Neural progenitor cell (in vitro differentiated cells): ENCODE measurements at regions not wholly inside any gene's neighbourhood (a gene's known extent, or its start where the extent isn't known, plus 50 kb on each side); places are given as distances from the start of the nearest gene placed in this dataset.

ENCODE experiments used
- DNase-seq: peaks from one replicate; pipeline ENCODE4 v3.0.0-alpha.2; 2016; ENCODE audit warnings: low spot score
- H2AFZ ChIP-seq: fragments of 200-600 bp; sonication (generic); replicated peaks from 2 replicates; pipeline ENCODE4 v1.6.1; 2016; ENCODE audit warnings: antibody characterized with exemption
- H3F3A ChIP-seq: fragments of 200-600 bp; sonication (generic); 2 replicates; pipeline ENCODE4 v1.6.1; 2016; ENCODE audit warnings: antibody characterized with exemption, low read depth
- H3K27ac ChIP-seq: fragments of 200-600 bp; sonication (generic); 2 replicates; pipeline ENCODE4 v1.5.1; 2016; ENCODE audit warnings: mild to moderate bottlenecking
- H3K27me3 ChIP-seq: fragments of 200-600 bp; sonication (generic); 2 replicates; pipeline ENCODE4 v1.6.1; 2016; ENCODE audit warnings: mild to moderate bottlenecking, moderate library complexity
- H3K36me3 ChIP-seq: fragments of 200-600 bp; sonication (generic); 2 replicates; pipeline ENCODE4 v1.5.1; 2016
- H3K4me1 ChIP-seq: fragments of 200-600 bp; sonication (generic); 2 replicates; pipeline ENCODE4 v1.6.1; 2016; ENCODE audit warnings: mixed run types
- H3K4me2 ChIP-seq: fragments of 200-600 bp; sonication (generic); 2 replicates; pipeline ENCODE4 v1.6.1; 2016
- H3K4me3 ChIP-seq: fragments of 200-600 bp; sonication (generic); 2 replicates; pipeline ENCODE4 v1.5.1; 2016
- H3K79me2 ChIP-seq: fragments of 200-600 bp; sonication (generic); 2 replicates; pipeline ENCODE4 v1.6.1; 2016; ENCODE audit warnings: low read depth
- H3K9ac ChIP-seq: fragments of 200-600 bp; sonication (generic); 2 replicates; pipeline ENCODE4 v1.6.1; 2016
- H3K9me3 ChIP-seq: fragments of 200-600 bp; sonication (generic); 2 replicates; pipeline ENCODE4 v1.5.1; 2016; ENCODE audit warnings: low read depth
- H4K20me1 ChIP-seq: fragments of 200-600 bp; sonication (generic); 2 replicates; pipeline ENCODE4 v1.6.1; 2016; ENCODE audit warnings: low read depth
- H3K27ac Mint-ChIP-seq: 3 replicates; pipeline ENCODE4 v1.8.0; 2021; ENCODE audit warnings: mixed read lengths
- H3K27me3 Mint-ChIP-seq: 2 replicates; pipeline ENCODE4 v1.8.0; 2022; ENCODE audit warnings: low read depth, mild to moderate bottlenecking, inconsistent platforms, moderate library complexity, mixed read lengths; ENCODE audit not compliant: insufficient read depth
- H3K36me3 Mint-ChIP-seq: 3 replicates; pipeline ENCODE4 v1.8.0; 2021; ENCODE audit warnings: mixed read lengths
- H3K4me1 Mint-ChIP-seq: 3 replicates; pipeline ENCODE4 v1.8.0; 2021; ENCODE audit warnings: mixed read lengths
- H3K4me3 Mint-ChIP-seq: 3 replicates; pipeline ENCODE4 v1.8.0; 2021; ENCODE audit warnings: mild to moderate bottlenecking, moderate library complexity, mixed read lengths
- H3K9me3 Mint-ChIP-seq: 3 replicates; pipeline ENCODE4 v1.8.0; 2020; ENCODE audit warnings: mixed read lengths
- CTCF ChIP-seq: fragments of 200-600 bp; sonication (generic); IDR thresholded peaks from 2 replicates; pipeline ENCODE4 v1.5.1; 2017; ENCODE audit warnings: antibody characterized with exemption, mild to moderate bottlenecking
- EZH2 ChIP-seq: fragments of 200-600 bp; sonication (generic); IDR thresholded peaks from 2 replicates; pipeline ENCODE4 v1.6.1; 2017; ENCODE audit warnings: antibody characterized with exemption, mild to moderate bottlenecking, moderate library complexity
- EZH2phosphoT487 ChIP-seq: fragments of 200-600 bp; sonication (generic); IDR thresholded peaks from 2 replicates; pipeline ENCODE4 v1.6.1; 2017; ENCODE audit warnings: antibody characterized with exemption

- Histone ChIP-seq H3K4me2 (no peak overlapping the region), H3K9me3 (no peaks in the 10 kb centered on the region), H3K36me3 (no peaks in the 10 kb centered on the region), H3F3A (no peaks in the 10 kb centered on the region), H3K9ac (no peak overlapping the region), H2AFZ (no peak overlapping the region), H3K4me3 (no peak overlapping the region), H3K4me1 (peaks cover 20% of the 10 kb centered on the region), H4K20me1 (no peaks in the 10 kb centered on the region), H3K27me3 (no peaks in the 10 kb centered on the region), H3K79me2 (no peaks in the 10 kb centered on the region), H3K27ac (no peak overlapping the region)
- no peak overlapping the region for H3K27ac Mint-ChIP-seq
- H3K4me3 Mint-ChIP-seq: no peak overlapping the region
- H3K27me3 Mint-ChIP-seq: peaks cover 3% of the 10 kb centered on the region
- no peaks in the 10 kb centered on the region for H3K36me3 Mint-ChIP-seq
- peaks cover 38% of the 10 kb centered on the region for H3K4me1 Mint-ChIP-seq
- H3K9me3 Mint-ChIP-seq: no peaks in the 10 kb centered on the region
- DNase-seq: no peak
- TF ChIP-seq EZH2phosphoT487 (no peak), CTCF (no peak), EZH2 (no peak)
Observed at GRCh38 chr6:18988636-18989035, 601.5 kb downstream of the RNF144B start.

GRCh38 chr6:18990059-18990978 is 603.2 kb downstream of the RNF144B start:
- Mint-ChIP-seq H3K4me1 (peaks cover 38% of the 10 kb centered on the region), H3K27me3 (peaks cover 9% of the 10 kb centered on the region), H3K4me3 (peak overlapping the region; percentile 52), H3K27ac (peak overlapping the region; percentile 95), H3K9me3 (peaks cover 10% of the 10 kb centered on the region), H3K36me3 (no peaks in the 10 kb centered on the region)
- no peak overlapping the region for H3K9ac ChIP-seq
- H2AFZ ChIP-seq: peak overlapping the region; percentile 99
- H3F3A ChIP-seq: no peaks in the 10 kb centered on the region
- H3K79me2 ChIP-seq: no peaks in the 10 kb centered on the region
- H3K27me3 ChIP-seq: no peaks in the 10 kb centered on the region
- no peak overlapping the region for H3K27ac ChIP-seq
- peak overlapping the region; percentile 5 for H3K4me3 ChIP-seq
- peak; percentile 93 for DNase-seq
- no peaks in the 10 kb centered on the region for H4K20me1 ChIP-seq
- H3K4me1 ChIP-seq: peaks cover 20% of the 10 kb centered on the region
- no peaks in the 10 kb centered on the region for H3K9me3 ChIP-seq
- H3K4me2 ChIP-seq: peak overlapping the region; percentile 58
- no peaks in the 10 kb centered on the region for H3K36me3 ChIP-seq
- TF ChIP-seq EZH2phosphoT487 (no peak), CTCF (peak; percentile 84)

GRCh38 chr6:18997375-18997826 is 610.3 kb downstream of the RNF144B start:
- H3K79me2 ChIP-seq: no peaks in the 10 kb centered on the region
- no peak overlapping the region for H3K4me3 ChIP-seq
- Mint-ChIP-seq H3K27me3 (peaks cover 11% of the 10 kb centered on the region), H3K27ac (no peak overlapping the region), H3K4me3 (no peak overlapping the region), H3K36me3 (peaks cover 5% of the 10 kb centered on the region), H3K4me1 (peaks cover 7% of the 10 kb centered on the region), H3K9me3 (peaks cover 28% of the 10 kb centered on the region)
- no peak overlapping the region for H3K4me2 ChIP-seq
- no peak overlapping the region for H3K9ac ChIP-seq
- no peak for TF ChIP-seq EZH2phosphoT487
- peak; percentile 78 for TF ChIP-seq CTCF
- no peak for TF ChIP-seq EZH2
- H3F3A ChIP-seq: no peaks in the 10 kb centered on the region
- H2AFZ ChIP-seq: no peak overlapping the region
- H3K9me3 ChIP-seq: no peaks in the 10 kb centered on the region
- H3K27me3 ChIP-seq: no peaks in the 10 kb centered on the region
- DNase-seq: peak; percentile 76
- no peak overlapping the region for H3K27ac ChIP-seq
- H3K4me1 ChIP-seq: peaks cover 8% of the 10 kb centered on the region
- H4K20me1 ChIP-seq: no peaks in the 10 kb centered on the region
- H3K36me3 ChIP-seq: no peaks in the 10 kb centered on the region
